ENCODE measurements at regions not wholly inside any gene's neighbourhood (a gene's known extent, or its start where the extent isn't known, plus 50 kb on each side); places are given as distances from the start of the nearest gene placed in this dataset.

DNA sequence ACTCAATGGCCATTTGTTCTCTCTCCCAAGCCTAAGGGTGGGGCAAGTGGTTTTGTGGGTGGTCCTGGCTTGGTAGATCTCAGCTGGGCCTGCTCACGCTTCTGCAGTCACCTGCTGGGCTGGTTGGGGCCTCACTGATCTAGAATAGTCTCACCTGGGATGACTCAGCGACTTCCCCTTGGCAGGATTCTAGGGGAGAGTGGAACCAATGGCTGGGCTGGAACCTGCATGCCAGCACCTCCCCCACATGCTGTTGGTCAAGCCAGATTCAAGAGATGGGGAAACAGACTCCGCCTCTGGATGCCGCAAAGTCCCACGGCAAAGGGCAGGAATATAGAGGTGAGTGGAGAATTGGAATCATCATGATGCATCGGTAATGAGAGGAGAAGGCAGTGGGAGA, 292.9 kb upstream of the NPVF start:
- Histone ChIP-seq H2AFZ (ENCODE audit: low read depth, low read length) (no peak overlapping the region), H3K9me1 (replicated peaks; ENCODE audit: control insufficient read depth, extremely low read depth, insufficient read depth, low read length) (no peaks in the 10 kb centered on the region), H3K9ac (replicated peaks; ENCODE audit: extremely low read depth, insufficient read depth, low read length) (no peak overlapping the region), H4K20me1 (replicated peaks; ENCODE audit: control insufficient read depth, extremely low read depth, insufficient read depth, low read length) (no peaks in the 10 kb centered on the region), H3K4me1 (ENCODE audit: control insufficient read depth, extremely low read depth, insufficient read depth, low read length) (no peaks in the 10 kb centered on the region), H3K27me3 (ENCODE audit: control insufficient read depth in 2 of 2, insufficient read depth in 2 of 2, low read length in 2 of 2) (no peaks in the 10 kb centered on the region), H3K27ac (ENCODE audit: insufficient read depth, low read depth, low read length) (no peak overlapping the region), H3K36me3 (ENCODE audit: control insufficient read depth in 2 of 2, extremely low read depth in 1 of 2, insufficient read depth in 2 of 2, low read length in 2 of 2) (no peaks in the 10 kb centered on the region), H3K4me2 (ENCODE audit: insufficient read depth, low read length) (no peak overlapping the region), H3K79me2 (ENCODE audit: control insufficient read depth, insufficient read depth, low read length) (no peaks in the 10 kb centered on the region), H3K4me3 (replicated peaks in 1 of 3; ENCODE audit: insufficient read depth in 1 of 3, low read depth in 1 of 3, low read length in 3 of 3) (no peak overlapping the region), H3K9me3 (replicated peaks; ENCODE audit: control insufficient read depth, insufficient read depth, low read length) (no peaks in the 10 kb centered on the region)
- DNase-seq (ENCODE audit: low read depth, low spot score), result no peak
- TF ChIP-seq MYC (IDR thresholded peaks at IDR 0.05; ENCODE audit: low read depth, low read length) (no peak), EZH2 (IDR thresholded peaks at IDR 0.05; ENCODE audit: borderline replicate concordance, low read depth, low read length, severe bottlenecking) (no peak), GATA2 (IDR thresholded peaks at IDR 0.05; ENCODE audit: insufficient read depth, insufficient read length, low read depth, low read length) (no peak), POLR2AphosphoS5 (IDR thresholded peaks at IDR 0.05; ENCODE audit: insufficient read depth, low read depth, low read length) (no peak), FOS (IDR thresholded peaks at IDR 0.05; ENCODE audit: borderline replicate concordance, insufficient read depth, low read length) (no peak), POLR2A (IDR thresholded peaks at IDR 0.05; ENCODE audit: low read depth, low read length) (no peak), JUN (IDR thresholded peaks at IDR 0.05; ENCODE audit: borderline replicate concordance, insufficient read depth, insufficient read length, low read depth) (no peak)
- TF ChIP-seq, protein P1, sequence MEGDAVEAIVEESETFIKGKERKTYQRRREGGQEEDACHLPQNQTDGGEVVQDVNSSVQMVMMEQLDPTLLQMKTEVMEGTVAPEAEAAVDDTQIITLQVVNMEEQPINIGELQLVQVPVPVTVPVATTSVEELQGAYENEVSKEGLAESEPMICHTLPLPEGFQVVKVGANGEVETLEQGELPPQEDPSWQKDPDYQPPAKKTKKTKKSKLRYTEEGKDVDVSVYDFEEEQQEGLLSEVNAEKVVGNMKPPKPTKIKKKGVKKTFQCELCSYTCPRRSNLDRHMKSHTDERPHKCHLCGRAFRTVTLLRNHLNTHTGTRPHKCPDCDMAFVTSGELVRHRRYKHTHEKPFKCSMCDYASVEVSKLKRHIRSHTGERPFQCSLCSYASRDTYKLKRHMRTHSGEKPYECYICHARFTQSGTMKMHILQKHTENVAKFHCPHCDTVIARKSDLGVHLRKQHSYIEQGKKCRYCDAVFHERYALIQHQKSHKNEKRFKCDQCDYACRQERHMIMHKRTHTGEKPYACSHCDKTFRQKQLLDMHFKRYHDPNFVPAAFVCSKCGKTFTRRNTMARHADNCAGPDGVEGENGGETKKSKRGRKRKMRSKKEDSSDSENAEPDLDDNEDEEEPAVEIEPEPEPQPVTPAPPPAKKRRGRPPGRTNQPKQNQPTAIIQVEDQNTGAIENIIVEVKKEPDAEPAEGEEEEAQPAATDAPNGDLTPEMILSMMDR (IDR thresholded peaks at IDR 0.05; ENCODE audit: extremely low read depth in 1 of 2, insufficient read depth in 1 of 2, low read depth in 1 of 2, low read length in 2 of 2), result no peak
- TF ChIP-seq, protein P2, sequence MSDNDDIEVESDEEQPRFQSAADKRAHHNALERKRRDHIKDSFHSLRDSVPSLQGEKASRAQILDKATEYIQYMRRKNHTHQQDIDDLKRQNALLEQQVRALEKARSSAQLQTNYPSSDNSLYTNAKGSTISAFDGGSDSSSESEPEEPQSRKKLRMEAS (IDR thresholded peaks at IDR 0.05; ENCODE audit: insufficient read depth, insufficient read length), result no peak
- intact Hi-C loops (cut with micrococcal nuclease), result no loop called here
- BruUV-seq (replicated peaks), result no TSS peak
- POLR2A ChIA-PET, result no interaction called here
- dilution Hi-C loops (cut with MboI; ENCODE audit: extremely low pct_ligation_motif_present, low sequenced_read_pairs), result no loop called here
- CTCF ChIA-PET, result no interaction called here
- no peak for FAIRE-seq
